ENCODE measurements at regions not wholly inside any gene's neighbourhood (a gene's known extent, or its start where the extent isn't known, plus 50 kb on each side); places are given as distances from the start of the nearest gene placed in this dataset.

GRCh38 chr2:193326296-193326695 is 1131.6 kb upstream of the TMEFF2 start:
- TF ChIP-seq, protein P1, sequence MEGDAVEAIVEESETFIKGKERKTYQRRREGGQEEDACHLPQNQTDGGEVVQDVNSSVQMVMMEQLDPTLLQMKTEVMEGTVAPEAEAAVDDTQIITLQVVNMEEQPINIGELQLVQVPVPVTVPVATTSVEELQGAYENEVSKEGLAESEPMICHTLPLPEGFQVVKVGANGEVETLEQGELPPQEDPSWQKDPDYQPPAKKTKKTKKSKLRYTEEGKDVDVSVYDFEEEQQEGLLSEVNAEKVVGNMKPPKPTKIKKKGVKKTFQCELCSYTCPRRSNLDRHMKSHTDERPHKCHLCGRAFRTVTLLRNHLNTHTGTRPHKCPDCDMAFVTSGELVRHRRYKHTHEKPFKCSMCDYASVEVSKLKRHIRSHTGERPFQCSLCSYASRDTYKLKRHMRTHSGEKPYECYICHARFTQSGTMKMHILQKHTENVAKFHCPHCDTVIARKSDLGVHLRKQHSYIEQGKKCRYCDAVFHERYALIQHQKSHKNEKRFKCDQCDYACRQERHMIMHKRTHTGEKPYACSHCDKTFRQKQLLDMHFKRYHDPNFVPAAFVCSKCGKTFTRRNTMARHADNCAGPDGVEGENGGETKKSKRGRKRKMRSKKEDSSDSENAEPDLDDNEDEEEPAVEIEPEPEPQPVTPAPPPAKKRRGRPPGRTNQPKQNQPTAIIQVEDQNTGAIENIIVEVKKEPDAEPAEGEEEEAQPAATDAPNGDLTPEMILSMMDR (IDR thresholded peaks at IDR 0.05; ENCODE audit: extremely low read depth, missing control alignments), result no peak

GRCh38 chr2:193315428-193316091 is 1120.8 kb upstream of the TMEFF2 start:
- TF ChIP-seq, protein P1 (IDR thresholded peaks at IDR 0.05; ENCODE audit: extremely low read depth, missing control alignments), result no peak
- DNase-seq (ENCODE audit: low spot score), result no peak

More at GRCh38 chr2:193326296-193326695, 1131.6 kb upstream of the TMEFF2 start:
- DNase-seq (ENCODE audit: low spot score), result no peak

- DNase-seq (ENCODE audit: low spot score), result no peak
- TF ChIP-seq, protein P1 (IDR thresholded peaks at IDR 0.05; ENCODE audit: extremely low read depth, missing control alignments), result no peak
Observed at GRCh38 chr2:193303464-193303863, 1108.7 kb upstream of the TMEFF2 start.

- DNase-seq (ENCODE audit: low spot score), result no peak
- TF ChIP-seq, protein P1 (IDR thresholded peaks at IDR 0.05; ENCODE audit: extremely low read depth, missing control alignments), result no peak
Observed at GRCh38 chr2:193294371-193294770, 1099.6 kb upstream of the TMEFF2 start.

DNA sequence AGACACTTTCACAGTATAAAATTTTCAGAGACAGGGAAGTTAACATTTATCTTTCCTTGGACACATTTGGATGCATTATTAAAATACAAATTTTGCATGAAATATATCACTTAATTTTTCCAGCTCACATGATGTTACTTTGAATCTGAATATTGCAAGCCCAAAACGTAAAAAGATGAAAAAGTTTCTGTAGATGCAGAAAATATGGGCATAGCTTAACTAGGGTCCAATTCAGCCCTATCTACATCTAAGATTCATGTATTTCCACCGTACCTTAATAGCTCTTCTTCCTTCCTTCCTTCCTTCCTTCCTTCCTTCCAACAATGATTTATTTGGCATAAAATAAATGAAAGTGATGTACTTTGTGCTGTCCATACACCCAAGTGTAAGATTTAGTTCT is 1084.6 kb upstream of the TMEFF2 start:
- TF ChIP-seq, protein P1 (IDR thresholded peaks at IDR 0.05; ENCODE audit: extremely low read depth, missing control alignments), result no peak
- DNase-seq (ENCODE audit: low spot score), result no peak

- TF ChIP-seq, protein P1 (IDR thresholded peaks at IDR 0.05; ENCODE audit: extremely low read depth, missing control alignments), result no peak
- DNase-seq (ENCODE audit: low spot score), result no peak
Observed at GRCh38 chr2:193276988-193277387, 1082.3 kb upstream of the TMEFF2 start.

- TF ChIP-seq, protein P1 (IDR thresholded peaks at IDR 0.05; ENCODE audit: extremely low read depth, missing control alignments), result no peak
- DNase-seq (ENCODE audit: low spot score), result no peak
Observed at GRCh38 chr2:193276560-193276959, 1081.8 kb upstream of the TMEFF2 start.

Measured in GM20000 (cell line).